ENCODE measurements at regions not wholly inside any gene's neighbourhood (a gene's known extent, or its start where the extent isn't known, plus 50 kb on each side); places are given as distances from the start of the nearest gene placed in this dataset.

GRCh38 chr14:99322731-99323599, 51.0 kb upstream of the BCL11B start:
- DNase-seq = no peak

- no peak for DNase-seq
Measured at GRCh38 chr14:99321955-99322730, 50.1 kb upstream of the BCL11B start.

Data from fibroblast of skin of back (primary cell).